ENCODE measurements at regions not wholly inside any gene's neighbourhood (a gene's known extent, or its start where the extent isn't known, plus 50 kb on each side); places are given as distances from the start of the nearest gene placed in this dataset.

DNA sequence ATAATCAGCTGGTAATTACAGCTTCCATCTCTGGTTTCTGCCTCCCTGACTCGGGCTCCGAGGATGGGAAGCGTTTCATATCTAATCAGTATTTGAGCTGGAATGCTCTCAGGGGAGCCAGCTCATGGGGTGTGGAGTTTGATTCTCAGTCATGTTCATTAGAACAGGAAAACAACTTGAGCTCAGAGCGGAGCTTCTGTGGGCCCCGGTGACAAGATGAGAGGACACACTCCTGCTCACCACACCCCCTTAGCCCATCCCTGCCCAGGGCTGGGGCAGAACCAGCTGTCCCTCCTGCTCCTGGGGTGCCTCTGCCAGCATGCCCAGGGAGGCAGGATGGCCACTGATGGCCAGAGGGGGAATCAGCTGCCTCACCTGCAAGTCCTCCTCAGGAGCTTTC, 726.0 kb downstream of the PTPRU start:
- Histone ChIP-seq H3K9me2 (replicated peaks; ENCODE audit: control insufficient read depth, low read length) (no peaks in the 10 kb centered on the region), H3K4me3 (ENCODE audit: low read length) (no peak overlapping the region), H3K4me2 (ENCODE audit: low read length) (no peak overlapping the region), H3K4me1 (ENCODE audit: control insufficient read depth, low read length) (no peaks in the 10 kb centered on the region), H3K27ac (ENCODE audit: low read depth, low read length) (no peak overlapping the region), H3K27me3 (ENCODE audit: control insufficient read depth, low read length) (no peaks in the 10 kb centered on the region), H3K9me3 (ENCODE audit: control insufficient read depth, insufficient read depth, low read length) (no peaks in the 10 kb centered on the region), H3K36me3 (ENCODE audit: control insufficient read depth, low read length) (no peaks in the 10 kb centered on the region), H3F3A (ENCODE audit: control insufficient read depth, insufficient read depth) (no peaks in the 10 kb centered on the region), H3K79me2 (ENCODE audit: control insufficient read depth, low read length) (no peaks in the 10 kb centered on the region), H4K20me1 (ENCODE audit: control insufficient read depth, insufficient read depth, low read depth, low read length) (no peaks in the 10 kb centered on the region)
- TF ChIP-seq, protein P1, sequence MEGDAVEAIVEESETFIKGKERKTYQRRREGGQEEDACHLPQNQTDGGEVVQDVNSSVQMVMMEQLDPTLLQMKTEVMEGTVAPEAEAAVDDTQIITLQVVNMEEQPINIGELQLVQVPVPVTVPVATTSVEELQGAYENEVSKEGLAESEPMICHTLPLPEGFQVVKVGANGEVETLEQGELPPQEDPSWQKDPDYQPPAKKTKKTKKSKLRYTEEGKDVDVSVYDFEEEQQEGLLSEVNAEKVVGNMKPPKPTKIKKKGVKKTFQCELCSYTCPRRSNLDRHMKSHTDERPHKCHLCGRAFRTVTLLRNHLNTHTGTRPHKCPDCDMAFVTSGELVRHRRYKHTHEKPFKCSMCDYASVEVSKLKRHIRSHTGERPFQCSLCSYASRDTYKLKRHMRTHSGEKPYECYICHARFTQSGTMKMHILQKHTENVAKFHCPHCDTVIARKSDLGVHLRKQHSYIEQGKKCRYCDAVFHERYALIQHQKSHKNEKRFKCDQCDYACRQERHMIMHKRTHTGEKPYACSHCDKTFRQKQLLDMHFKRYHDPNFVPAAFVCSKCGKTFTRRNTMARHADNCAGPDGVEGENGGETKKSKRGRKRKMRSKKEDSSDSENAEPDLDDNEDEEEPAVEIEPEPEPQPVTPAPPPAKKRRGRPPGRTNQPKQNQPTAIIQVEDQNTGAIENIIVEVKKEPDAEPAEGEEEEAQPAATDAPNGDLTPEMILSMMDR (IDR thresholded peaks at IDR 0.05; ENCODE audit: low read depth, low read length, poor library complexity, severe bottlenecking): no peak
- TF ChIP-seq EZH2phosphoT487 (IDR thresholded peaks at IDR 0.05; ENCODE audit: borderline replicate concordance, low read length): no peak

DNA sequence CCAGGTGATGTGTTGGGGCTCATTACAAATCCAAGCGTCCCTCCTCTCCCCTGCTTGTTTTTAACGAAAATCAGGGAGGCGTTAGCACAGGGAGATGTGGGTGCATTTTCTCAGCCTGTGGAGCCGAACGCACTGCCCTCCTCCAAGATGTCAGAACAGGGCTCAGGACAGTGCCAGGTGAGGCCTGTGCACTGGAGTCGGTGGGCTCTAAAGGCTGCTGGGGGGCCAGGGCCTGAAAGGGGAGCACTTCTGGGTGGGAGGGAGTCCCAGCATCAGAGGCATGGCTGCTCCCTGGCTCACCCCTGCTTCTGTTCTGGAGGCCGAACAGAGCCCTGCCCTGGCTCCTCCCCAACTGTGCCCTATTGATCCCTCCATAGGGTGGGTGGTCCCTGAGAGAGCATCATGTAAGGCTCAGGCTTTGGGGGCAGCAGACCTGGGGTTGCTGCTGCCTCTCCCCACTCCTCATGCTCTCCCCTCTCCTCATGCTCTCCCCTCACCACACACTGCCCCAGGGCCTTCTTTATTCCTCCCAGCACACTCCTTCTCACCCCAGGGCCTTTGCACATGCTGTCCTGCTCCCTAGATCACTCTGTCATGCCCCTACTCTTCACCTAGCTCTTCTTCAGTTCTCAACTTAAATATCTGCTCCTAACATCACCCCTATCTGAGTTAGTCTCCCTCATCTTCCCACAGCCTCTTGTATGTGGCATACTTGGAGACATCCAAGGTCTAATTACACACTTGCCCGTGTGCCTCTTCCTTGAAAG, 725.2 kb downstream of the PTPRU start:
- Histone ChIP-seq H3K9me2 (replicated peaks; ENCODE audit: control insufficient read depth, low read length) (no peaks in the 10 kb centered on the region), H3K9me3 (ENCODE audit: control insufficient read depth, insufficient read depth, low read length) (no peaks in the 10 kb centered on the region), H3K4me3 (ENCODE audit: low read length) (no peak overlapping the region), H3K36me3 (ENCODE audit: control insufficient read depth, low read length) (no peaks in the 10 kb centered on the region), H3K27me3 (ENCODE audit: control insufficient read depth, low read length) (no peaks in the 10 kb centered on the region), H3F3A (ENCODE audit: control insufficient read depth, insufficient read depth) (no peaks in the 10 kb centered on the region), H4K20me1 (ENCODE audit: control insufficient read depth, insufficient read depth, low read depth, low read length) (no peaks in the 10 kb centered on the region), H3K4me2 (ENCODE audit: low read length) (no peak overlapping the region), H3K27ac (ENCODE audit: low read depth, low read length) (no peak overlapping the region), H3K4me1 (ENCODE audit: control insufficient read depth, low read length) (no peaks in the 10 kb centered on the region), H3K79me2 (ENCODE audit: control insufficient read depth, low read length) (no peaks in the 10 kb centered on the region)
- TF ChIP-seq EZH2phosphoT487 (IDR thresholded peaks at IDR 0.05; ENCODE audit: borderline replicate concordance, low read length): no peak
- TF ChIP-seq, protein P1 (IDR thresholded peaks at IDR 0.05; ENCODE audit: low read depth, low read length, poor library complexity, severe bottlenecking): no peak

GRCh38 chr1:29960876-29961275, 724.6 kb downstream of the PTPRU start:
- no peaks in the 10 kb centered on the region for H3K27me3 ChIP-seq (ENCODE audit: control insufficient read depth, low read length)
- no peak overlapping the region for H3K4me2 ChIP-seq (ENCODE audit: low read length)
- no peaks in the 10 kb centered on the region for H3K9me3 ChIP-seq (ENCODE audit: control insufficient read depth, insufficient read depth, low read length)
- TF ChIP-seq, protein P1 (IDR thresholded peaks at IDR 0.05; ENCODE audit: low read depth, low read length, poor library complexity, severe bottlenecking): no peak
- TF ChIP-seq EZH2phosphoT487 (IDR thresholded peaks at IDR 0.05; ENCODE audit: borderline replicate concordance, low read length): no peak
- H3K79me2 ChIP-seq (ENCODE audit: control insufficient read depth, low read length): no peaks in the 10 kb centered on the region
- no peaks in the 10 kb centered on the region for H3K36me3 ChIP-seq (ENCODE audit: control insufficient read depth, low read length)
- H4K20me1 ChIP-seq (ENCODE audit: control insufficient read depth, insufficient read depth, low read depth, low read length): no peaks in the 10 kb centered on the region
- H3K9me2 ChIP-seq (replicated peaks; ENCODE audit: control insufficient read depth, low read length): no peaks in the 10 kb centered on the region
- H3K4me1 ChIP-seq (ENCODE audit: control insufficient read depth, low read length): no peaks in the 10 kb centered on the region
- H3K27ac ChIP-seq (ENCODE audit: low read depth, low read length): no peak overlapping the region
- H3F3A ChIP-seq (ENCODE audit: control insufficient read depth, insufficient read depth): no peaks in the 10 kb centered on the region
- H3K4me3 ChIP-seq (ENCODE audit: low read length): no peak overlapping the region
